Spleen (tissue), 7 donors: ENCODE measurements at regions not wholly inside any gene's neighbourhood (a gene's known extent, or its start where the extent isn't known, plus 50 kb on each side); places are given as distances from the start of the nearest gene placed in this dataset.

ENCODE experiments used
- POLR2A ChIP-seq, 3 donors: fragments of 450-650 bp; IDR thresholded peaks; one replicate each; pipeline ENCODE4 v1.5.1; 2017; ENCODE audit warnings: antibody characterized with exemption in 3 of 3, mild to moderate bottlenecking in 1 of 3
- TF ChIP-seq, protein P1 (sequence below), 11 experiments: fragments of 200-600 bp in 7 of 11; fragments of 450-650 bp in 4 of 11; sonication (generic) in 4 of 11; IDR thresholded peaks in 8 of 11; conservative IDR thresholded peaks in 3 of 11; 1 replicate in 7 of 11; 2 replicates in 4 of 11; pipeline versions ENCODE4 v1.4.0 to v1.8.0; 2016 to 2021; ENCODE audit warnings: antibody characterized with exemption in 11 of 11, inconsistent platforms in 4 of 11, mild to moderate bottlenecking in 1 of 11
- donor health status: DM: no; HTN: no; CAD: no; lungs with moderate emphysema.
- donor health status: DM: no; HTN: no; CAD: no.
- donor health status: DM: no; HTN: no; CAD: no.

DNA sequence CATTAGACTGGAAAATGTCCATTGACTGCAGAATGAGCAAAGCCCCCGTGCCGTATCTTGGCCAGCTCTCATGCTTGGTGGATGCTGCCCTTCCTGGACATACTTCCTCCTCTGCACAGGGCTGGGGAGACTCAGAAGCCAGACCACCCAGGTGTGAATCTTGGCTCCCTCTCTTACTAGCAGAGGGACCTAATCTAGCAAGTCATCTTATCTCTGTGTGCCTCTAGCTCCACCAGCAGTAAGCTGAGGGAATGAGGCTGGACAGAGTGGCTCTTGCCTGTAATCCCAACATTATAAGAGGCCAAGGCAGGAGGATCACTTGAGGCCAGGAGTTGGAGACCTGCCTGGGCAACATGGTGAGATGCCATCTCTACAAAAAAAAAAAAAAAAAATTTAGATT is 173.8 kb upstream of the GHITM start:
- TF ChIP-seq POLR2A (IDR thresholded peaks at IDR 0.05), result no peak
- TF ChIP-seq, protein P1, sequence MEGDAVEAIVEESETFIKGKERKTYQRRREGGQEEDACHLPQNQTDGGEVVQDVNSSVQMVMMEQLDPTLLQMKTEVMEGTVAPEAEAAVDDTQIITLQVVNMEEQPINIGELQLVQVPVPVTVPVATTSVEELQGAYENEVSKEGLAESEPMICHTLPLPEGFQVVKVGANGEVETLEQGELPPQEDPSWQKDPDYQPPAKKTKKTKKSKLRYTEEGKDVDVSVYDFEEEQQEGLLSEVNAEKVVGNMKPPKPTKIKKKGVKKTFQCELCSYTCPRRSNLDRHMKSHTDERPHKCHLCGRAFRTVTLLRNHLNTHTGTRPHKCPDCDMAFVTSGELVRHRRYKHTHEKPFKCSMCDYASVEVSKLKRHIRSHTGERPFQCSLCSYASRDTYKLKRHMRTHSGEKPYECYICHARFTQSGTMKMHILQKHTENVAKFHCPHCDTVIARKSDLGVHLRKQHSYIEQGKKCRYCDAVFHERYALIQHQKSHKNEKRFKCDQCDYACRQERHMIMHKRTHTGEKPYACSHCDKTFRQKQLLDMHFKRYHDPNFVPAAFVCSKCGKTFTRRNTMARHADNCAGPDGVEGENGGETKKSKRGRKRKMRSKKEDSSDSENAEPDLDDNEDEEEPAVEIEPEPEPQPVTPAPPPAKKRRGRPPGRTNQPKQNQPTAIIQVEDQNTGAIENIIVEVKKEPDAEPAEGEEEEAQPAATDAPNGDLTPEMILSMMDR (IDR thresholded peaks at IDR 0.05 in 8 of 11, conservative IDR thresholded peaks at IDR 0.05 in 3 of 11), result no peak
